Stimulated activated CD8-positive, alpha-beta memory T cell treated with anti-CD3 and anti-CD28 coated beads, Interleukin-7, amount 100 ng/mL, for 48 hours (primary cell): ENCODE measurements at regions not wholly inside any gene's neighbourhood (a gene's known extent, or its start where the extent isn't known, plus 50 kb on each side); places are given as distances from the start of the nearest gene placed in this dataset.

Experiments
- DNase-seq, 2 donors: peaks; one replicate each; pipeline ENCODE4 v3.0.0-alpha.2; 2020; ENCODE audit warnings: low read depth in 1 of 2; ENCODE audit errors: extremely low read depth in 1 of 2

- DNase-seq: no peak
Measured at GRCh38 chr4:15364183-15364582, 63.6 kb upstream of the C1QTNF7 start.

DNA sequence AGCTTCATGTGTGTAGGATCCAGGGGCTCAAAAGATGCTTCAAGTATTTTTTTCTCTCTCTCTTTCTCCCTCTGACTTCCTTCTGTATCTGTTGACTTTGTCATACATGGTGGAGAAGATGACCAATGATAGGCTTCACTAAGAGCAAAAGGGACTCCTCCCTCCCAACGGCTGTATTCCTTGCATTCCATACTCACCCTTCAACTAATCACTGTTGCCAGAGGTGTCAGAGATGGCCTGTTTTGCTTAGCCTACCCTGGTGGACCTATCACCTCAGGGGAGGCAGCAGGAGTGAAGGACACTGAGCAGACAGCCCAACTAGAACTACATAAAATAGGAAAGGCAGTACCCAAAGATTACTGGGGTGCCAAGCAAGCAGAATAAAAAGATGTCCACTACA lies 62.2 kb upstream of the C1QTNF7 start:
- DNase-seq: no peak

DNA sequence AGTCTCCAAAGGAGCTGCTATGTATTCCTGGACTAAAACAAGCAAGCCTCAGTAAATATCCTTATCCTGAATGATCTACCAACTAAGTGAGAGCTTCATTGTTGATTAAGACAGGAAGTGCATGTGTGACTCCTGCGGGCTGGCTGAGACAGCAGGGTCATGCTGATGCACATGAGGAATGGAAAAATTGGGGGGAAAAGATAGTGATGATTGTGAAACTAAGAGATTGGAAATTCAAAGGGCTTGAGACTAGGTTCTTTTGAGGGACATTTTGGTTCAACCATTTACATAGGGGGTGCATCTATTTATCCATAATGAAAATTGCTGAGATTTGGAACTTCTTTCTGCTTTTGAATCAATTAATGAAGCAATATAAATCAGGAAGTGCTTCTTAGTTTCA lies 61.1 kb upstream of the C1QTNF7 start:
- no peak for DNase-seq

DNA sequence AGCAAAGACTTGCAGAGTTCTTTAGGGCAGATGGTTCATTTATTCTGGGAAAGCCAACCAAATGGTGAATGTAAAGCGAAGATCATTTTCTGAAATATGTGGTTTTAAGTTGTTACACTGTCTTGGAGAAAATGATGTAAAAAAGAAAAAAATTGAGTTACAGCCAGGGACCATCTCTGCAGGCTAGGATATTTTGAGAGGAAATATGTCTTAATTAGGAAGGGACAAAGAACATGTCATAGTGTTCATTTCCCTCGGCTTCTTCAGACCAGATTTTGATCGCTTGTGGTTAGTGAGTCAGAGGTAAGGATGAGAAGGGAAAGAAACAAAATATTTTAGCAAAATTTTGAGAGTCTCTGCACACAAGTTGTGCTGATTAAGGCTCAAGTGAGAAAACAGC lies 59.0 kb upstream of the C1QTNF7 start:
- DNase-seq: no peak

DNA sequence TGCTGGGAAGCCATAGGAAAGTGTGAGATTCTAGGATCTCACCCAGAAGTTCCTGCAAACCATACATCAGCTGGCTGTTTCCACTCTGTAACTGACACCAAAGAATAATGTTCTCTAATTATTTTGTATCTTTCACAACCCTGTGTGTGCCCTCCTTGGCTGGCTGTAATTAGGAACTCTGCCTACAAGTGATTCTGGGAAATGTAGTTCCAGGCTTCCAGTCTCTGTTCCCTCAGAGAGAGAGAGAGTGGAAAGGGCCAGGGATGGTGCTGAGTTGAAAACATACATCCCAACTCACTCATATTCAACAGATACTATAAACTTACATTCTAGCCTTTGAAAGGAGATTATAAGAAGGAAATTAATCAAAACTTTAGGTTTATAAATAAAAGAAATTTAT lies 57.5 kb upstream of the C1QTNF7 start:
- DNase-seq: no peak

- no peak for DNase-seq
Measured at GRCh38 chr4:15373363-15373762, 54.5 kb upstream of the C1QTNF7 start.

- no peak for DNase-seq
Measured at GRCh38 chr4:15374656-15375055, 53.2 kb upstream of the C1QTNF7 start.

- DNase-seq: no peak
Measured at GRCh38 chr4:15375667-15376066, 52.2 kb upstream of the C1QTNF7 start.

DNA sequence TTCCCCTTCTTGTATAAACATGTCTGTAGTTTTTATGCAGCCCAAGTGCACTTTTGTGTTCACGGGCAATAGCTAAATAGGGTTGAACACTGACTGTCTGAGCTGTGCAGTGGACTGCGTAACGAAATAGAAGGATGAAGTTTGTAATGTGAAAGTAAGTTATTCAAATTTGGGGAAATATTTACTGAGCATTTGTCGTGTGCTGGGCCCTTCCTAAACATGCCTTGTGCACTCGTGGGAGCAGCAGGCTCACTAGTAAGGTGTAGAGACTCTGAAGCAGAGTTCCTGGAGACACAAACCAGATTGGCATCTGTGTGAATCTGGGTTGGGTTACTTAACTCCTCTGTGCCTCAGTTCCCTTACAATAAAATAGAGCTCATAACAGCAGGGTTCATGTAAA lies 51.7 kb upstream of the C1QTNF7 start:
- no peak for DNase-seq

- no peak for DNase-seq
Measured at GRCh38 chr4:15376594-15376993, 51.2 kb upstream of the C1QTNF7 start.
